ENCODE measurements at regions not wholly inside any gene's neighbourhood (a gene's known extent, or its start where the extent isn't known, plus 50 kb on each side); places are given as distances from the start of the nearest gene placed in this dataset.
A peak's percentile ranks its signal among the peaks of the same experiment; 100 is the strongest.

DNA sequence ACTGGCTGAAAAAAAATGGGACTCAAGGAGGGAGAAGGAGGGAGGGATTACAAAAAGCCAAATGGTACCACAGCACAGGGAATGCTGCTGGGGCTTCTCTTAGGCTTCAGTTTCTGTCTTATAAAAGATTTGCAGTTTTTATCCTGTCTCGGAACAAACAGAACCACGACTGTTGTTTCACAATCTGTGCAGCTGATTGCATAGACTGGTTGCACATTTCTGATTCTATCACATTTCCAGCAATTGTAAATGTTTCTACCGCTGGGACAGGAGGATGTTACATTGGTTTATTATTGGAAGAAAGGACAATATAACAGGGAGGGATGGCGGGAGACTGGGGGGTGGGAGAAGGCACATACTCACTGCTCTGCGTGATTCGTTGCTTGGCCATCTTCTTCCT lies 73.5 kb upstream of the ARID1B start:
- Histone ChIP-seq H3K9me3 (no peaks in the 10 kb centered on the region), H3K36me3 (ENCODE audit: low read depth) (no peaks in the 10 kb centered on the region), H3K4me1 (ENCODE audit: low read depth) (no peaks in the 10 kb centered on the region), H3K4me3 (no peak overlapping the region)
- TF ChIP-seq, protein P1, sequence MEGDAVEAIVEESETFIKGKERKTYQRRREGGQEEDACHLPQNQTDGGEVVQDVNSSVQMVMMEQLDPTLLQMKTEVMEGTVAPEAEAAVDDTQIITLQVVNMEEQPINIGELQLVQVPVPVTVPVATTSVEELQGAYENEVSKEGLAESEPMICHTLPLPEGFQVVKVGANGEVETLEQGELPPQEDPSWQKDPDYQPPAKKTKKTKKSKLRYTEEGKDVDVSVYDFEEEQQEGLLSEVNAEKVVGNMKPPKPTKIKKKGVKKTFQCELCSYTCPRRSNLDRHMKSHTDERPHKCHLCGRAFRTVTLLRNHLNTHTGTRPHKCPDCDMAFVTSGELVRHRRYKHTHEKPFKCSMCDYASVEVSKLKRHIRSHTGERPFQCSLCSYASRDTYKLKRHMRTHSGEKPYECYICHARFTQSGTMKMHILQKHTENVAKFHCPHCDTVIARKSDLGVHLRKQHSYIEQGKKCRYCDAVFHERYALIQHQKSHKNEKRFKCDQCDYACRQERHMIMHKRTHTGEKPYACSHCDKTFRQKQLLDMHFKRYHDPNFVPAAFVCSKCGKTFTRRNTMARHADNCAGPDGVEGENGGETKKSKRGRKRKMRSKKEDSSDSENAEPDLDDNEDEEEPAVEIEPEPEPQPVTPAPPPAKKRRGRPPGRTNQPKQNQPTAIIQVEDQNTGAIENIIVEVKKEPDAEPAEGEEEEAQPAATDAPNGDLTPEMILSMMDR (IDR thresholded peaks at IDR 0.05) = no peak
- intact Hi-C loops (cut with DNase I, micrococcal nuclease) = no loop called here
- DNase-seq = no peak
- no peak for ATAC-seq

DNA sequence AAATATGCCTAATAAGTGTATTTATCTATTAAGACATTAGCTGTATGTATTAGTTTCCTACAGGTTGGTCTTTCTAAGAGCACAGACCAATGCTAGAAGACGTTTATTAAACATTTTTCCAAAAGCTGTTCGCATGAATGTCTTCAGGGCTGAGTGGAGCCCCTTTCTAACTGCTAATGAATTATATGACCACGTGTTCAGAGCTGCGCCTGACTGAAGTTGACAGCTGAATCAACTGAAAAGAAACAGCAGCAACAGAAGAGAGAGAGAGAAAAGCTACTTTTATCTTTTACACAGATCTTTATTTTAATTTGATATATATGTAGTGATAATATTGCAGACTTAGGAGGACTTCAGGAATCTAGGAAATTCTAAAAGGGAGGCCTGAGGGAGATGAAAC lies 75.2 kb upstream of the ARID1B start:
- no peak for ATAC-seq
- no peak overlapping the region for H3K4me3 ChIP-seq

GRCh38 chr6:156700440-156701057 lies 76.6 kb upstream of the ARID1B start:
- no peak for ATAC-seq
- DNase-seq = no peak
- no peaks in the 10 kb centered on the region for H3K9me3 ChIP-seq
- intact Hi-C loops (cut with DNase I, micrococcal nuclease) = no loop called here
- TF ChIP-seq, protein P1 (IDR thresholded peaks at IDR 0.05) = no peak
- no peak overlapping the region for H3K4me3 ChIP-seq
- H3K36me3 ChIP-seq (ENCODE audit: low read depth) = no peaks in the 10 kb centered on the region
- H3K4me1 ChIP-seq (ENCODE audit: low read depth) = no peaks in the 10 kb centered on the region

More for the DNA sequence above, 75.2 kb upstream of the ARID1B start:
- Histone ChIP-seq H3K36me3 (ENCODE audit: low read depth) (no peaks in the 10 kb centered on the region), H3K4me1 (ENCODE audit: low read depth) (no peaks in the 10 kb centered on the region), H3K9me3 (no peaks in the 10 kb centered on the region)
- DNase-seq = no peak
- intact Hi-C loops (cut with DNase I, micrococcal nuclease) = no loop called here
- TF ChIP-seq, protein P1 (IDR thresholded peaks at IDR 0.05) = no peak

DNA sequence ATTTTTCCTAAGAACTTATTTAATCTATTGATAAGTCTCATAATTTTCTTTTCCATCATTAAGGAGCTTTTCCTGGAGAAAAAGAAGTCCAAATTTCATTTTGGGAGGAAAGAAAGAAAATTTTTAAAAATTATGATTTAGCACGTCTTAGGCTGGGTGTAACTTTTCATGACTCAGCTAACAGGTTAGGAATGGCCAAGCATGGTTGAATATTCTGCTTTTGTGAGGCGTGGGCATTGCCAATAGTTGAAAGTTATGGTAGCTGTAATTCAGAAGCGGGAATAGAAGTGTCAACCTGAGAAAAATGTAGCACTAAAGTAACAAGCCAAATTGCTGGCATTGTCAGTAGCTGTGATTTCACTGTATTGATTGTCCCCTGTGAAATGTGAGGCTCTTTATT lies 77.2 kb upstream of the ARID1B start:
- DNase-seq (no peak), ATAC-seq (no peak)
- intact Hi-C loops (cut with DNase I, micrococcal nuclease) = no loop called here
- H3K36me3 ChIP-seq (ENCODE audit: low read depth) = no peaks in the 10 kb centered on the region
- no peaks in the 10 kb centered on the region for H3K9me3 ChIP-seq
- H3K4me1 ChIP-seq (ENCODE audit: low read depth) = no peaks in the 10 kb centered on the region
- H3K4me3 ChIP-seq = no peak overlapping the region
- TF ChIP-seq, protein P1 (IDR thresholded peaks at IDR 0.05) = no peak

DNA sequence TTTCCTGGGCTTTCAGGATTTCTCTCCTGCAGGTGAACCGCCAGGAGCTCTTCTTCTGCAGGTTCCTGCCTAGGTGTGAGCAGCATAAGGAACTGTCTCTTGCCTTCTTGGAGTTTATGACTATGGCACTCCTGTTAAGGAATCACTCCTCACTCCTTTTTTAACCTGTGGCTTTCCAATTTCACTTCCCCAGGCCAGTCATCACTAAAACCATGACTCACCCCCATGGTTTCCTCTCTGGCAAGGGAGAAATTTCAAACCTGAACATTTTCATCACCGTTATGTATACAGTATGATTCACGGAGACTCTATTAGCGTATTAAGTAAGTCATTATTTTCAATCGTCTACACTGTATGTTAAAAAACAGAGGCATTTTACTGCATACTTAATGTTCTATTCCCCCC lies 78.2 kb upstream of the ARID1B start:
- intact Hi-C loops (cut with DNase I, micrococcal nuclease) = no loop called here
- Histone ChIP-seq H3K9me3 (no peaks in the 10 kb centered on the region), H3K4me3 (no peak overlapping the region), H3K36me3 (ENCODE audit: low read depth) (no peaks in the 10 kb centered on the region), H3K4me1 (ENCODE audit: low read depth) (no peaks in the 10 kb centered on the region)
- TF ChIP-seq, protein P1 (IDR thresholded peaks at IDR 0.05) = no peak
- ATAC-seq (peak; percentile 58), DNase-seq (no peak)

Measured in mucosa of descending colon (tissue), 3 donors.